ENCODE measurements at regions not wholly inside any gene's neighbourhood (a gene's known extent, or its start where the extent isn't known, plus 50 kb on each side); places are given as distances from the start of the nearest gene placed in this dataset.

- Histone ChIP-seq H3K27ac (ENCODE audit: insufficient read depth, low read length, poor library complexity, severe bottlenecking) (no peak overlapping the region), H3K36me3 (ENCODE audit: control insufficient read depth, insufficient read depth, low read length) (no peaks in the 10 kb centered on the region), H3K27me3 (replicated peaks; ENCODE audit: control insufficient read depth, insufficient read depth, low read length, poor library complexity, severe bottlenecking) (no peaks in the 10 kb centered on the region), H3K9me3 (ENCODE audit: control insufficient read depth, low read length) (no peaks in the 10 kb centered on the region), H3K4me1 (ENCODE audit: control insufficient read depth, insufficient read depth, low read length, poor library complexity, severe bottlenecking) (no peaks in the 10 kb centered on the region), H3K4me3 (ENCODE audit: insufficient read depth, low read depth, low read length, poor library complexity, severe bottlenecking) (no peak overlapping the region)
- DNase-seq: no peak
These were observed 666.6 kb downstream of the SEMA5A start for GRCh38 chr5:8879248-8879647.

GRCh38 chr5:8884029-8884428 lies 661.8 kb downstream of the SEMA5A start:
- no peaks in the 10 kb centered on the region for H3K36me3 ChIP-seq (ENCODE audit: control insufficient read depth, insufficient read depth, low read length)
- no peaks in the 10 kb centered on the region for H3K27me3 ChIP-seq (replicated peaks; ENCODE audit: control insufficient read depth, insufficient read depth, low read length, poor library complexity, severe bottlenecking)
- DNase-seq: no peak
- H3K27ac ChIP-seq (ENCODE audit: insufficient read depth, low read length, poor library complexity, severe bottlenecking): no peak overlapping the region
- no peaks in the 10 kb centered on the region for H3K9me3 ChIP-seq (ENCODE audit: control insufficient read depth, low read length)
- H3K4me1 ChIP-seq (ENCODE audit: control insufficient read depth, insufficient read depth, low read length, poor library complexity, severe bottlenecking): no peaks in the 10 kb centered on the region
- no peak overlapping the region for H3K4me3 ChIP-seq (ENCODE audit: insufficient read depth, low read depth, low read length, poor library complexity, severe bottlenecking)

GRCh38 chr5:8892926-8893325 lies 652.9 kb downstream of the SEMA5A start:
- Histone ChIP-seq H3K4me1 (ENCODE audit: control insufficient read depth, insufficient read depth, low read length, poor library complexity, severe bottlenecking) (no peaks in the 10 kb centered on the region), H3K27ac (ENCODE audit: insufficient read depth, low read length, poor library complexity, severe bottlenecking) (no peak overlapping the region), H3K9me3 (ENCODE audit: control insufficient read depth, low read length) (no peaks in the 10 kb centered on the region), H3K27me3 (replicated peaks; ENCODE audit: control insufficient read depth, insufficient read depth, low read length, poor library complexity, severe bottlenecking) (no peaks in the 10 kb centered on the region), H3K4me3 (ENCODE audit: insufficient read depth, low read depth, low read length, poor library complexity, severe bottlenecking) (no peak overlapping the region), H3K36me3 (ENCODE audit: control insufficient read depth, insufficient read depth, low read length) (no peaks in the 10 kb centered on the region)
- no peak for DNase-seq

DNA sequence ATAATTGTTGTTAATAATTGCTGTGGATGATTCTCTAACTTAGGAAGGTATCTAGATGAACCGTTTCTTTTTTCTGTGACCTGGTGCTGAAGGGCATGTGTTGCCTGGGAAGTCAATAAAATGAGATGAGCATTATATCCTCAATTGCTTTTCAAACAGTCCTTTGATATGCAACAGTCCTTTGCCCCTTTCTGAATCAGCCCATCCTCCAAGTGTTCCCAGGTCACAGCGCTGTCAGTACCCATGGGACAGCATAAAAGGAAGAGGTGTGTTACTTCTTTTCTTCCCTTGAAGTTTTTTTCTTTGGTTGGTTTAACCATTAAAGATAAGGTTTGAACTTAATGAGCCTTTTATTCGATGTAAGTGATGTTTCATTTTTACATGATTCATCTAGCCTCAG lies 651.8 kb downstream of the SEMA5A start:
- Histone ChIP-seq H3K4me1 (ENCODE audit: control insufficient read depth, insufficient read depth, low read length, poor library complexity, severe bottlenecking) (no peaks in the 10 kb centered on the region), H3K4me3 (ENCODE audit: insufficient read depth, low read depth, low read length, poor library complexity, severe bottlenecking) (no peak overlapping the region), H3K9me3 (ENCODE audit: control insufficient read depth, low read length) (no peaks in the 10 kb centered on the region), H3K36me3 (ENCODE audit: control insufficient read depth, insufficient read depth, low read length) (no peaks in the 10 kb centered on the region), H3K27me3 (replicated peaks; ENCODE audit: control insufficient read depth, insufficient read depth, low read length, poor library complexity, severe bottlenecking) (no peaks in the 10 kb centered on the region), H3K27ac (ENCODE audit: insufficient read depth, low read length, poor library complexity, severe bottlenecking) (no peak overlapping the region)
- no peak for DNase-seq

- Histone ChIP-seq H3K4me3 (ENCODE audit: insufficient read depth, low read depth, low read length, poor library complexity, severe bottlenecking) (no peak overlapping the region), H3K9me3 (ENCODE audit: control insufficient read depth, low read length) (no peaks in the 10 kb centered on the region), H3K27ac (ENCODE audit: insufficient read depth, low read length, poor library complexity, severe bottlenecking) (no peak overlapping the region), H3K27me3 (replicated peaks; ENCODE audit: control insufficient read depth, insufficient read depth, low read length, poor library complexity, severe bottlenecking) (no peaks in the 10 kb centered on the region), H3K4me1 (ENCODE audit: control insufficient read depth, insufficient read depth, low read length, poor library complexity, severe bottlenecking) (no peaks in the 10 kb centered on the region), H3K36me3 (ENCODE audit: control insufficient read depth, insufficient read depth, low read length) (no peaks in the 10 kb centered on the region)
- no peak for DNase-seq
These were observed 650.8 kb downstream of the SEMA5A start for GRCh38 chr5:8895062-8895461.

- no peak for DNase-seq
- H3K27ac ChIP-seq (ENCODE audit: insufficient read depth, low read length, poor library complexity, severe bottlenecking): no peak overlapping the region
- H3K4me3 ChIP-seq (ENCODE audit: insufficient read depth, low read depth, low read length, poor library complexity, severe bottlenecking): no peak overlapping the region
- H3K4me1 ChIP-seq (ENCODE audit: control insufficient read depth, insufficient read depth, low read length, poor library complexity, severe bottlenecking): no peaks in the 10 kb centered on the region
- no peaks in the 10 kb centered on the region for H3K9me3 ChIP-seq (ENCODE audit: control insufficient read depth, low read length)
- H3K36me3 ChIP-seq (ENCODE audit: control insufficient read depth, insufficient read depth, low read length): no peaks in the 10 kb centered on the region
- H3K27me3 ChIP-seq (replicated peaks; ENCODE audit: control insufficient read depth, insufficient read depth, low read length, poor library complexity, severe bottlenecking): no peaks in the 10 kb centered on the region
These were observed 650.3 kb downstream of the SEMA5A start for GRCh38 chr5:8895599-8895998.

- H3K9me3 ChIP-seq (ENCODE audit: control insufficient read depth, low read length): no peaks in the 10 kb centered on the region
- no peak overlapping the region for H3K4me3 ChIP-seq (ENCODE audit: insufficient read depth, low read depth, low read length, poor library complexity, severe bottlenecking)
- no peaks in the 10 kb centered on the region for H3K27me3 ChIP-seq (replicated peaks; ENCODE audit: control insufficient read depth, insufficient read depth, low read length, poor library complexity, severe bottlenecking)
- no peaks in the 10 kb centered on the region for H3K4me1 ChIP-seq (ENCODE audit: control insufficient read depth, insufficient read depth, low read length, poor library complexity, severe bottlenecking)
- DNase-seq: no peak
- H3K36me3 ChIP-seq (ENCODE audit: control insufficient read depth, insufficient read depth, low read length): no peaks in the 10 kb centered on the region
- no peak overlapping the region for H3K27ac ChIP-seq (ENCODE audit: insufficient read depth, low read length, poor library complexity, severe bottlenecking)
These were observed 648.6 kb downstream of the SEMA5A start for GRCh38 chr5:8897316-8897715.

- Histone ChIP-seq H3K9me3 (ENCODE audit: control insufficient read depth, low read length) (no peaks in the 10 kb centered on the region), H3K4me3 (ENCODE audit: insufficient read depth, low read depth, low read length, poor library complexity, severe bottlenecking) (no peak overlapping the region), H3K27me3 (replicated peaks; ENCODE audit: control insufficient read depth, insufficient read depth, low read length, poor library complexity, severe bottlenecking) (no peaks in the 10 kb centered on the region), H3K4me1 (ENCODE audit: control insufficient read depth, insufficient read depth, low read length, poor library complexity, severe bottlenecking) (no peaks in the 10 kb centered on the region), H3K36me3 (ENCODE audit: control insufficient read depth, insufficient read depth, low read length) (no peaks in the 10 kb centered on the region), H3K27ac (ENCODE audit: insufficient read depth, low read length, poor library complexity, severe bottlenecking) (no peak overlapping the region)
- DNase-seq: no peak
These were observed 640.9 kb downstream of the SEMA5A start for GRCh38 chr5:8905021-8905420.

GRCh38 chr5:8906303-8906967 lies 639.4 kb downstream of the SEMA5A start:
- H3K9me3 ChIP-seq (ENCODE audit: control insufficient read depth, low read length): no peaks in the 10 kb centered on the region
- no peaks in the 10 kb centered on the region for H3K27me3 ChIP-seq (replicated peaks; ENCODE audit: control insufficient read depth, insufficient read depth, low read length, poor library complexity, severe bottlenecking)
- H3K36me3 ChIP-seq (ENCODE audit: control insufficient read depth, insufficient read depth, low read length): no peaks in the 10 kb centered on the region
- H3K4me3 ChIP-seq (ENCODE audit: insufficient read depth, low read depth, low read length, poor library complexity, severe bottlenecking): no peak overlapping the region
- no peaks in the 10 kb centered on the region for H3K4me1 ChIP-seq (ENCODE audit: control insufficient read depth, insufficient read depth, low read length, poor library complexity, severe bottlenecking)
- no peak for DNase-seq
- no peak overlapping the region for H3K27ac ChIP-seq (ENCODE audit: insufficient read depth, low read length, poor library complexity, severe bottlenecking)

- Histone ChIP-seq H3K27ac (ENCODE audit: insufficient read depth, low read length, poor library complexity, severe bottlenecking) (no peak overlapping the region), H3K9me3 (ENCODE audit: control insufficient read depth, low read length) (no peaks in the 10 kb centered on the region), H3K4me3 (ENCODE audit: insufficient read depth, low read depth, low read length, poor library complexity, severe bottlenecking) (no peak overlapping the region), H3K4me1 (ENCODE audit: control insufficient read depth, insufficient read depth, low read length, poor library complexity, severe bottlenecking) (no peaks in the 10 kb centered on the region), H3K36me3 (ENCODE audit: control insufficient read depth, insufficient read depth, low read length) (no peaks in the 10 kb centered on the region), H3K27me3 (replicated peaks; ENCODE audit: control insufficient read depth, insufficient read depth, low read length, poor library complexity, severe bottlenecking) (no peaks in the 10 kb centered on the region)
- DNase-seq: no peak
These were observed 638.6 kb downstream of the SEMA5A start for GRCh38 chr5:8907168-8907868.

All from effector memory CD4-positive, alpha-beta T cell (primary cell).